ENCODE measurements at regions not wholly inside any gene's neighbourhood (a gene's known extent, or its start where the extent isn't known, plus 50 kb on each side); places are given as distances from the start of the nearest gene placed in this dataset.
A peak's percentile ranks its signal among the peaks of the same experiment; 100 is the strongest.

- intact Hi-C loops (cut with DNase I, micrococcal nuclease) = no loop called here
- TF ChIP-seq CTCF (IDR thresholded peaks at IDR 0.05) = no peak
- no peaks in the 10 kb centered on the region for H3K9me3 ChIP-seq
- no peaks in the 10 kb centered on the region for H3K4me1 ChIP-seq (ENCODE audit: low read depth)
- ATAC-seq (peak; percentile 22), DNase-seq (no peak)
- H3K4me3 ChIP-seq = no peak overlapping the region
- H3K36me3 ChIP-seq (ENCODE audit: low read depth) = no peaks in the 10 kb centered on the region
Measured at GRCh38 chr2:186031229-186031628, 292.6 kb downstream of the FSIP2 start.

- no peaks in the 10 kb centered on the region for H3K36me3 ChIP-seq (ENCODE audit: low read depth)
- no peak for DNase-seq
- intact Hi-C loops (cut with DNase I, micrococcal nuclease) = no loop called here
- TF ChIP-seq CTCF (IDR thresholded peaks at IDR 0.05) = no peak
- ATAC-seq = no peak
- no peaks in the 10 kb centered on the region for H3K9me3 ChIP-seq
- no peak overlapping the region for H3K4me3 ChIP-seq
- H3K4me1 ChIP-seq (ENCODE audit: low read depth) = no peaks in the 10 kb centered on the region
Measured at GRCh38 chr2:186032102-186032738, 293.6 kb downstream of the FSIP2 start.

DNA sequence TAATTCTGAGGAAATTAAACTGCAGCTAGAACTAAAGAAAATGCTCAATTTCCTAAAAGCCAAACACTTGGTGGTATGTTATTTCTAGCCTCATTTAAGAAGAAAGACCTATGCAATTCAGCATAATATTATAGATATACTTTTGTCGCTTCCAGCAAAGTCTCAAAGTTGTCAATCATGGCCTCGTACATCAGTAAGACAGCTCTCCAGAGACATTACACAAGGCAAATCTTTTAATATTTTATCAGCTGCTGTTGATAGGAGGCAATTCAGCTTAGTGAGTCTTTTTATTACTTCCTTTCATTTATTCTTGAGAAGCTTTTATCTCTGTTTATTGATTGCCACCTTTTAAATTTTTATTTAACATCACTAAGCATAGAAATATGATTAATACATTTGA, 294.3 kb downstream of the FSIP2 start:
- Histone ChIP-seq H3K36me3 (ENCODE audit: low read depth) (no peaks in the 10 kb centered on the region), H3K4me3 (no peak overlapping the region), H3K9me3 (no peaks in the 10 kb centered on the region), H3K4me1 (ENCODE audit: low read depth) (no peaks in the 10 kb centered on the region)
- TF ChIP-seq CTCF (IDR thresholded peaks at IDR 0.05) = no peak
- intact Hi-C loops (cut with DNase I, micrococcal nuclease) = no loop called here
- DNase-seq = no peak
- no peak for ATAC-seq

GRCh38 chr2:186033541-186033940, 294.9 kb downstream of the FSIP2 start:
- H3K4me3 ChIP-seq = no peak overlapping the region
- H3K9me3 ChIP-seq = no peaks in the 10 kb centered on the region
- intact Hi-C loops (cut with DNase I, micrococcal nuclease) = no loop called here
- no peak for TF ChIP-seq CTCF (IDR thresholded peaks at IDR 0.05)
- H3K36me3 ChIP-seq (ENCODE audit: low read depth) = no peaks in the 10 kb centered on the region
- DNase-seq (no peak), ATAC-seq (no peak)
- H3K4me1 ChIP-seq (ENCODE audit: low read depth) = no peaks in the 10 kb centered on the region

GRCh38 chr2:186036862-186037449, 298.4 kb downstream of the FSIP2 start:
- H3K36me3 ChIP-seq (ENCODE audit: low read depth) = no peaks in the 10 kb centered on the region
- TF ChIP-seq CTCF (IDR thresholded peaks at IDR 0.05) = no peak
- no peak overlapping the region for H3K4me3 ChIP-seq
- intact Hi-C loops (cut with DNase I, micrococcal nuclease) = no loop called here
- ATAC-seq (no peak), DNase-seq (no peak)
- no peaks in the 10 kb centered on the region for H3K4me1 ChIP-seq (ENCODE audit: low read depth)
- H3K9me3 ChIP-seq = no peaks in the 10 kb centered on the region
